SIG-M5 treated with dmso at 0.1 percent for 504 hours (cell line): ENCODE measurements at regions not wholly inside any gene's neighbourhood (a gene's known extent, or its start where the extent isn't known, plus 50 kb on each side); places are given as distances from the start of the nearest gene placed in this dataset.

Source experiments
- DNase-seq: peaks from one replicate; lab custom pipeline; 2025; ENCODE audit not compliant: unreplicated experiment; lab: John Stamatoyannopoulos, UW

- DNase-seq = no peak
Measured at GRCh38 chr4:84441758-84442377, 57.2 kb downstream of the NKX6-1 start.

GRCh38 chr4:84439996-84440395, 59.1 kb downstream of the NKX6-1 start:
- DNase-seq = no peak

GRCh38 chr4:84436812-84437211, 62.3 kb downstream of the NKX6-1 start:
- DNase-seq = no peak

- DNase-seq = no peak
Measured at GRCh38 chr4:84434344-84434743, 64.7 kb downstream of the NKX6-1 start.

- no peak for DNase-seq
Measured at GRCh38 chr4:84433633-84434222, 65.4 kb downstream of the NKX6-1 start.

- no peak for DNase-seq
Measured at GRCh38 chr4:84432713-84433112, 66.4 kb downstream of the NKX6-1 start.

- DNase-seq = no peak
Measured at GRCh38 chr4:84420608-84421007, 78.5 kb downstream of the NKX6-1 start.

- DNase-seq = no peak
Measured at GRCh38 chr4:84419201-84419600, 79.9 kb downstream of the NKX6-1 start.

GRCh38 chr4:84417997-84418709, 80.9 kb downstream of the NKX6-1 start:
- DNase-seq = no peak

- DNase-seq = no peak
Measured at GRCh38 chr4:84413976-84414375, 85.1 kb downstream of the NKX6-1 start.

GRCh38 chr4:84413480-84413879, 85.6 kb downstream of the NKX6-1 start:
- DNase-seq = no peak

GRCh38 chr4:84412062-84412461, 87.0 kb downstream of the NKX6-1 start:
- no peak for DNase-seq

GRCh38 chr4:84407554-84408407, 91.3 kb downstream of the NKX6-1 start:
- no peak for DNase-seq

- DNase-seq = no peak
Measured at GRCh38 chr4:84403656-84404055, 95.4 kb downstream of the NKX6-1 start.

GRCh38 chr4:84401701-84402306, 97.3 kb downstream of the NKX6-1 start:
- DNase-seq = no peak

GRCh38 chr4:84394386-84394785, 104.7 kb downstream of the NKX6-1 start:
- no peak for DNase-seq

GRCh38 chr4:84392951-84393590, 106.0 kb downstream of the NKX6-1 start:
- no peak for DNase-seq

- DNase-seq = no peak
Measured at GRCh38 chr4:84389406-84389805, 109.7 kb downstream of the NKX6-1 start.

GRCh38 chr4:84385203-84385602, 113.9 kb downstream of the NKX6-1 start:
- no peak for DNase-seq

- DNase-seq = no peak
Measured at GRCh38 chr4:84384801-84385200, 114.3 kb downstream of the NKX6-1 start.

- peak; percentile 7 for DNase-seq
Measured at GRCh38 chr4:84381759-84382158, 117.3 kb downstream of the NKX6-1 start.
